GM23248 (cell line): ENCODE measurements at regions not wholly inside any gene's neighbourhood (a gene's known extent, or its start where the extent isn't known, plus 50 kb on each side); places are given as distances from the start of the nearest gene placed in this dataset.

Experiments
- EZH2 ChIP-seq: fragments of 200-600 bp; sonication (generic); IDR thresholded peaks from 2 replicates; pipeline ENCODE4 v1.6.1; 2018; ENCODE audit warnings: antibody characterized with exemption, mild to moderate bottlenecking; ENCODE audit not compliant: insufficient read depth, poor library complexity, severe bottlenecking
- EZH2phosphoT487 ChIP-seq: fragments of 200-600 bp; sonication (generic); IDR thresholded peaks from 2 replicates; pipeline ENCODE4 v1.6.1; 2018; ENCODE audit warnings: antibody characterized with exemption, moderate library complexity, mild to moderate bottlenecking, low read depth; ENCODE audit not compliant: insufficient read depth

- no peak for TF ChIP-seq EZH2
- TF ChIP-seq EZH2phosphoT487: no peak
These were observed 898.9 kb upstream of the ADGRB3 start for GRCh38 chr6:67736161-67736560.
